Testis (tissue), 2 donors: ENCODE measurements at regions not wholly inside any gene's neighbourhood (a gene's known extent, or its start where the extent isn't known, plus 50 kb on each side); places are given as distances from the start of the nearest gene placed in this dataset.

Experiments
- DNase-seq: peaks from one replicate; pipeline ENCODE4 v3.0.0-alpha.2; 2019
- H3K27ac ChIP-seq, 2 donors: fragments of 200-600 bp; sonication (generic); one replicate each; pipeline ENCODE4 v1.5.1; 2019
- H3K27me3 ChIP-seq: fragments of 200-600 bp; sonication (generic); one replicate; pipeline ENCODE4 v1.5.1; 2019
- H3K36me3 ChIP-seq: fragments of 200-600 bp; sonication (generic); one replicate; pipeline ENCODE4 v1.5.1; 2017; ENCODE audit warnings: low read depth; ENCODE audit errors: missing control alignments
- H3K4me1 ChIP-seq: fragments of 200-600 bp; sonication (generic); one replicate; pipeline ENCODE4 v1.5.1; 2019
- H3K4me3 ChIP-seq, 2 donors: fragments of 200-600 bp; sonication (generic); one replicate each; pipeline ENCODE4 v1.5.1; 2017 to 2019
- H3K9me3 ChIP-seq: fragments of 200-600 bp; sonication (generic); one replicate; pipeline ENCODE4 v1.5.1; 2017
- CTCF ChIP-seq, 3 experiments: fragments of 450-650 bp in 2 of 3; fragments of 200-600 bp in 1 of 3; sonication (generic) in 1 of 3; IDR thresholded peaks; one replicate each; pipeline ENCODE4 v1.5.1; 2016 to 2019; ENCODE audit warnings: antibody characterized with exemption in 3 of 3, mild to moderate bottlenecking in 2 of 3, moderate library complexity in 1 of 3
- POLR2A ChIP-seq: fragments of 450-650 bp; IDR thresholded peaks from one replicate; pipeline ENCODE4 v1.6.1; 2017; ENCODE audit warnings: antibody characterized with exemption, mild to moderate bottlenecking, moderate library complexity
- WGBS, 2 donors: methylation state at CpG; one replicate each; pipeline ENCODE4 v1.1.5; 2018; 5-methylcytosine and 5-hydroxymethylcytosine counted together
- intact Hi-C: fragments of 100-400 bp; cut with DNase I; formaldehyde crosslinking; loops from one replicate; pipeline ENCODE4 v1.15.1; 2023; ENCODE audit warnings: low total_unique reads

DNA sequence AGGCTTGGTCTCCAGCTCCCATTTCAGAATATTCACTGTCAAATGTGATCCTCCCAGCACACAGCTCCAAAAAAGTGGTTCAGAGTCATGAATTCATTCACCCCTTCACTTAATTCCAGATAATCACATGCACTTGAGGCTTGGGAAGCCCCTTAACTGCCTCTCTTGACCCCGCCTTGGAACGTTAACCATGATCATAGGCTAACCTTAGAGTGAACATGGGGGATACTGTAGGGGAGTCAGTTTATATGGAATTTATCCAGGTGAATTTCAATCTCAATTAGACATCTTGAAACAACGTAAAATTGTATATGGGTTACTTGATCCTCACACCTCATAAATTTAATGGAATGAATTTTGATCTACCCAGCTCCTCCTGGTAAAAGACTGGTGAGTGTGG is 346.8 kb upstream of the ARID1B start:
- Histone ChIP-seq H3K4me1 (no peaks in the 10 kb centered on the region), H3K4me3 (no peak overlapping the region), H3K27ac (no peak overlapping the region), H3K9me3 (no peaks in the 10 kb centered on the region), H3K27me3 (no peaks in the 10 kb centered on the region), H3K36me3 (no peaks in the 10 kb centered on the region)
- DNase-seq: no peak
- TF ChIP-seq POLR2A (no peak), CTCF (IDR thresholded peaks at IDR 0.05) (no peak)
- WGBS, 2 donors: 62 to 71% methylated on average over 3 of the region's 3 CpGs
- intact Hi-C loops: no loop called here

GRCh38 chr6:156427345-156427744 is 349.8 kb upstream of the ARID1B start:
- 68% methylated on average over 2 of the region's 2 CpGs for WGBS, 2 donors
- Histone ChIP-seq H3K36me3 (no peaks in the 10 kb centered on the region), H3K4me1 (no peaks in the 10 kb centered on the region), H3K27me3 (no peaks in the 10 kb centered on the region), H3K4me3 (no peak overlapping the region), H3K27ac (no peak overlapping the region), H3K9me3 (no peaks in the 10 kb centered on the region)
- TF ChIP-seq POLR2A (no peak), CTCF (IDR thresholded peaks at IDR 0.05) (no peak)
- intact Hi-C loops: no loop called here
- no peak for DNase-seq

GRCh38 chr6:156425359-156426020 is 351.7 kb upstream of the ARID1B start:
- TF ChIP-seq POLR2A (no peak), CTCF (IDR thresholded peaks at IDR 0.05) (no peak)
- intact Hi-C loops: no loop called here
- Histone ChIP-seq H3K4me1 (no peaks in the 10 kb centered on the region), H3K27ac (no peak overlapping the region), H3K36me3 (no peaks in the 10 kb centered on the region), H3K27me3 (no peaks in the 10 kb centered on the region), H3K4me3 (no peak overlapping the region), H3K9me3 (no peaks in the 10 kb centered on the region)
- no peak for DNase-seq
- 74 to 80% methylated on average over 6 of the region's 6 CpGs for WGBS, 2 donors

GRCh38 chr6:156423829-156424228 is 353.3 kb upstream of the ARID1B start:
- DNase-seq: no peak
- no peak for TF ChIP-seq CTCF (IDR thresholded peaks at IDR 0.05)
- no peak for TF ChIP-seq POLR2A
- Histone ChIP-seq H3K4me3 (no peak overlapping the region), H3K27me3 (no peaks in the 10 kb centered on the region), H3K4me1 (no peaks in the 10 kb centered on the region), H3K9me3 (no peaks in the 10 kb centered on the region), H3K27ac (no peak overlapping the region), H3K36me3 (no peaks in the 10 kb centered on the region)
- WGBS, 2 donors: 94 to 100% methylated on average over 3 of the region's 3 CpGs
- intact Hi-C loops: no loop called here

DNA sequence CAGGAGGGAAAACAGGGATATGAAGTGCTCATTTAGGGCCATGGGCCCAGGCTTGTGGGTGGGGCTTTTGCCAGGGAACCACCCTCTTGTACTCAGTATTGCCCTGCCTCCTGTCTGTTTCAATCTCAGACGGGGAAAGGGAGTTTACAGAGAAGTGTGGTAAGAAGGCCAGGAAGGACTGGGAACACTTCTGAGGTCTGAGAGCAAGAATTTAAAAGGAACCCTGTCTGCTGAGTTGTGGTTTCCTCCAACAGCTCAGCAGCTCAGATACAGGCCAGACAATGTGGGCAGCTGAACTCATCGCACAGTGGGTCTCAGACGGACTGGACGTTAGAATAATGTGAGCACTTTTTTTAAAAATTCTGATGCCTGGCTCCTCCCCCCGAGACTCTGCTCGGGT is 354.1 kb upstream of the ARID1B start:
- Histone ChIP-seq H3K27ac (no peak overlapping the region), H3K27me3 (no peaks in the 10 kb centered on the region), H3K9me3 (no peaks in the 10 kb centered on the region), H3K4me3 (no peak overlapping the region), H3K4me1 (no peaks in the 10 kb centered on the region), H3K36me3 (no peaks in the 10 kb centered on the region)
- DNase-seq: no peak
- intact Hi-C loops: no loop called here
- TF ChIP-seq CTCF (IDR thresholded peaks at IDR 0.05) (no peak), POLR2A (no peak)
- 79 to 87% methylated on average over 6 of the region's 6 CpGs for WGBS, 2 donors
